ENCODE measurements at regions not wholly inside any gene's neighbourhood (a gene's known extent, or its start where the extent isn't known, plus 50 kb on each side); places are given as distances from the start of the nearest gene placed in this dataset.
A peak's percentile ranks its signal among the peaks of the same experiment; 100 is the strongest.

- peak overlapping the region in 1 of 2 experiments; percentile 59; a peak in 2 of 4 replicates for H3K27ac ChIP-seq (ENCODE audit: low read depth in 2 of 2, low read length in 1 of 2)
- WGBS (ENCODE audit: low lambda C conversion rate), result 12% methylated on average over 2 of the region's 2 CpGs
Observed at GRCh38 chr2:188701836-188702235, 272.3 kb upstream of the COL3A1 start.

GRCh38 chr2:188705191-188705590 lies 269.0 kb upstream of the COL3A1 start:
- Histone ChIP-seq H3K4me1 (ENCODE audit: control insufficient read depth in 1 of 2, insufficient read depth in 2 of 2, low read depth in 1 of 2, low read length in 1 of 2) (peaks cover 0 to 12% of the 10 kb centered on the region in 2 experiments; a peak in 2 of 4 replicates), H3K4me2 (no peak overlapping the region), H3K4me3 (ENCODE audit: low read depth in 2 of 2, low read length in 1 of 2) (no peak overlapping the region), H3K9me2 (no peaks in the 10 kb centered on the region), H3K27me3 (ENCODE audit: insufficient read depth) (no peaks in the 10 kb centered on the region), H3K9me3 (no peaks in the 10 kb centered on the region; the same call in 1 of the 2 replicates), H3K36me3 (replicated peaks in 1 of 2; ENCODE audit: control insufficient read depth in 1 of 2, insufficient read depth in 2 of 2, low read length in 1 of 2) (no peaks in the 10 kb centered on the region), H3K9ac (no peak overlapping the region), H3F3A (replicated peaks; ENCODE audit: insufficient read depth) (peaks cover 5% of the 10 kb centered on the region), H4K20me1 (ENCODE audit: insufficient read depth) (no peaks in the 10 kb centered on the region), H3K79me2 (ENCODE audit: insufficient read depth) (no peaks in the 10 kb centered on the region), H2AFZ (ENCODE audit: low read depth) (0 out of 2 replicates have a peak overlapping the region, but pooled peaks have one; percentile 17), H3K27ac (ENCODE audit: low read depth in 2 of 2, low read length in 1 of 2) (no peak overlapping the region; a peak in 1 of 4 replicates)
- WGBS (ENCODE audit: low lambda C conversion rate), result 86% methylated on average over 2 of the region's 2 CpGs
- no peak for DNase-seq
- ChIA-PET POLR2A (no interaction called here), CTCF (no interaction called here)
- TF ChIP-seq ZBTB33 (IDR thresholded peaks at IDR 0.05; ENCODE audit: borderline replicate concordance, low read depth) (no peak), SMC3 (IDR thresholded peaks at IDR 0.05; ENCODE audit: low read depth, low read length) (no peak), GABPA (IDR thresholded peaks at IDR 0.05; ENCODE audit: low read depth) (no peak), YY1 (IDR thresholded peaks at IDR 0.05; ENCODE audit: low read depth) (no peak), EP300 (IDR thresholded peaks at IDR 0.05; ENCODE audit: borderline replicate concordance in 1 of 2, low read depth in 1 of 2, low read length in 1 of 2) (no peak), ELF1 (IDR thresholded peaks at IDR 0.05) (no peak), JUND (IDR thresholded peaks at IDR 0.05) (no peak), PBX3 (IDR thresholded peaks at IDR 0.05) (no peak), TEAD4 (IDR thresholded peaks at IDR 0.05; ENCODE audit: borderline replicate concordance, insufficient read depth) (no peak), NRF1 (IDR thresholded peaks at IDR 0.05; ENCODE audit: low read depth, low read length) (no peak)

More at GRCh38 chr2:188701836-188702235, 272.3 kb upstream of the COL3A1 start:
- CTCF ChIA-PET, result no interaction called here
- no peaks in the 10 kb centered on the region for H3K36me3 ChIP-seq (replicated peaks in 1 of 2; ENCODE audit: control insufficient read depth in 1 of 2, insufficient read depth in 2 of 2, low read length in 1 of 2)
- H4K20me1 ChIP-seq (ENCODE audit: insufficient read depth), result no peaks in the 10 kb centered on the region
- no peaks in the 10 kb centered on the region for H3K27me3 ChIP-seq (ENCODE audit: insufficient read depth)
- H2AFZ ChIP-seq (ENCODE audit: low read depth), result peak overlapping the region; percentile 36
- no peaks in the 10 kb centered on the region for H3K9me3 ChIP-seq
- H3K4me1 ChIP-seq (ENCODE audit: control insufficient read depth in 1 of 2, insufficient read depth in 2 of 2, low read depth in 1 of 2, low read length in 1 of 2), result peaks cover 0 to 15% of the 10 kb centered on the region in 2 experiments; a peak in 2 of 4 replicates
- no peak for DNase-seq
- H3F3A ChIP-seq (replicated peaks; ENCODE audit: insufficient read depth), result peaks cover 5% of the 10 kb centered on the region
- no peak overlapping the region for H3K4me2 ChIP-seq
- POLR2A ChIA-PET, result no interaction called here
- H3K4me3 ChIP-seq (ENCODE audit: low read depth in 2 of 2, low read length in 1 of 2), result no peak overlapping the region
- H3K79me2 ChIP-seq (ENCODE audit: insufficient read depth), result no peaks in the 10 kb centered on the region
- no peak overlapping the region for H3K9ac ChIP-seq
- TF ChIP-seq IRF3 (IDR thresholded peaks at IDR 0.05; ENCODE audit: low read depth, low read length) (no peak), EP300 (IDR thresholded peaks at IDR 0.05; ENCODE audit: borderline replicate concordance in 1 of 2, low read depth in 1 of 2, low read length in 1 of 2) (peak in 1 of 2 experiments; percentile 15; a peak in 1 of 4 replicates), FOSL2 (IDR thresholded peaks at IDR 0.05; ENCODE audit: borderline replicate concordance, low read depth) (peak; percentile 78), USF2 (IDR thresholded peaks at IDR 0.05; ENCODE audit: borderline replicate concordance, low read depth, low read length) (no peak), SMC3 (IDR thresholded peaks at IDR 0.05; ENCODE audit: low read depth, low read length) (no peak), TCF12 (IDR thresholded peaks at IDR 0.05) (peak; percentile 41; the same call in 1 of the 2 replicates), JUND (IDR thresholded peaks at IDR 0.05) (peak; percentile 59; the same call in 1 of the 2 replicates), ZBTB33 (IDR thresholded peaks at IDR 0.05; ENCODE audit: borderline replicate concordance, low read depth) (no peak), NRF1 (IDR thresholded peaks at IDR 0.05; ENCODE audit: low read depth, low read length) (no peak), FOXJ3 (CRISPR knock-in tag; IDR thresholded peaks at IDR 0.05) (no peak)
- H3K9me2 ChIP-seq, result no peaks in the 10 kb centered on the region

Measured in SK-N-SH (cell line).